Mucosa of gallbladder (tissue), 1 donor: ENCODE measurements at regions not wholly inside any gene's neighbourhood (a gene's known extent, or its start where the extent isn't known, plus 50 kb on each side); places are given as distances from the start of the nearest gene placed in this dataset.
"Not testable (repeated sequence)": the region's sequence is repeated elsewhere in the genome, so short reads cannot be mapped to it uniquely, and the experiment has no call there.

Source experiments
- DNase-seq: peaks from one replicate; pipeline ENCODE4 v3.0.0-alpha.2; 2020; ENCODE audit warnings: low spot score
- donor health status: DM: no; HTN: no; CAD: no.

DNA sequence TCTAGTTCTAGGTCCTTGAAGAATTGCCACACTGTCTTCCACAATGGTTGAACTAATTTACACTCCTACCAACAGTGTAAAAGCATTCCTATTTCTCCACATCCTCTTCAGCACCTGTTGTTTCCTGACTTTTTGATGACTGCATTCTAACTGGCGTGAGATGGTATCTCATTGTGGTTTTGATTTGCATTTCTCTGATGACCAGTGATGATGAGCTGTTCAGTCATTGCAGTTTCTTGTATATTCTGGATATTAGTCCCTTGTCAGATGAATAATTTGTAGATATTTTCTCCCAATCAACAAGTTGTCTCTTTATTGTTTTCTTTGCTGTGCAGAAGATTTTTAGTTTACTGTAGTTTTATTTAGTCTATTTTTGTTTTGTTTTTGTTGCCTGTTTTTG, 812.3 kb upstream of the ACO1 start:
- not testable (repeated sequence) for DNase-seq

DNA sequence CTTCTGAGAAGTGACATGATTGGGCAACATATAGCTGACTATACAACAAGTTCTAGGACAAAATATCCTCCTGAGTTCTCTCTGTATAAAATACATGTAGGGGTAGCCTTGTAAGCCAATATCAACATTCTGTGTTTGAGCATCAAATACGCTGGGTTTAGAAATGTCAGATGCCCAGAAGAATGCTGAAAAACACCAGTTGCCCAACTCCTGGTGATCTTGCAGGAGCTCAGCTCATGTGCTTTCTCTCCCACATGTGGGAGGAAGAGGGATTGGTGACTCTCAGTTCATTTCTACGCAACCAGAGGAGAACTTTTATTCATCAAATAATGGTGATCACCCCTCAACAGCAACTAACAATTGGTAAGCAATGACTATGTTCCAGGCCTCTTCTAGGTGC, 810.9 kb upstream of the ACO1 start:
- DNase-seq = no peak

DNA sequence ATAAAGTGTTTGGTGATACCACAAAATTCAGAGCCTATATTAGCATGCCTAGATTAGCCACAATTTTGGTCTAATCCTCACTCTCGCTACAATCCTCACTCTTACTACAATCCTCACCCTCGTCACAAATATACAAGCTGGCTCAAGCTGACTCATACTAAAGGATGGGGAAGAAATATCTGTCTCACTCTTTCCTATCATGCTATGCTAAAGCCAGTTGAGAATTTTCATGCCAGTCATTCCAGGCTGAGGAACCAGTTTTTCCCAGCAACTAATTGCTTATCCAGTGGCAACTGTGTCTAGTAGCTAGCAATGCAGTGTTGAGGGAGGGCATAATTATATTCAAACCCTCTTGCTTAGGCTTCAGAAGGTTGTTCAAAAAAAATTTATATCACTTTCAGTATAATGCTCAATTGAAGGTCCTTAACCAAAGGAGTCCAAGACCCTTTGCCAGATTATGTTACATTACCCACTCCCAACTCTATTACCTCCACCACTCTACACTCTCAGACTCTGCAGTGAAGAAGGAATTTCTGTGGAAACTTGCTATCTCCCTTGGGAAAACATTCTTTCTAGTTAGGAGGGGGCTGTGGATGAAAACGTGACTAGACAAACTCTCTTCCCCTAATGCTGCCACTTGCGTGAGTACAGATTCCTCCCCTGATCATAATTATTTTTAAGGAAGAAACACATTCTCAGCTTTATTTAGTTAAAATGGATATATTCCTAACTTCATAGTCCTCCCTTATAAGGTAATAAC, 810.3 kb upstream of the ACO1 start:
- DNase-seq = no peak

DNA sequence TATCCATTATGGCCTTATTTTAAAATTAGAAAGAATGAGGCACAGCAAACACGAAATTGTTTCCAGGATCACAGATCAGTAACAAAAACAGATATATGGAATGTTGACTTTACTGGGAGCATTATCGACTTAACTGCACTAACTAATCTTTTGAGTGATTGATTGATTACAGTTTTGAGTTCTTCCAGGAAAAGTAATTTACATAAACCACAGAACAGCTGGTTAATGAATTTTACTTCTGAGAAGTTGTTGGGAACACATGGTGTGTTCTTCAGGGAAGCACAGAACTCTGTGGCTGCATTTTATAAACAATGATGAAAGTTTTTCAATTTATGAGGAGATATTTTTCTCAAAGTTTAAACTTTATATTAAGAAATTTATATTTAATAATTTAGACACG, 802.4 kb upstream of the ACO1 start:
- no peak for DNase-seq

DNA sequence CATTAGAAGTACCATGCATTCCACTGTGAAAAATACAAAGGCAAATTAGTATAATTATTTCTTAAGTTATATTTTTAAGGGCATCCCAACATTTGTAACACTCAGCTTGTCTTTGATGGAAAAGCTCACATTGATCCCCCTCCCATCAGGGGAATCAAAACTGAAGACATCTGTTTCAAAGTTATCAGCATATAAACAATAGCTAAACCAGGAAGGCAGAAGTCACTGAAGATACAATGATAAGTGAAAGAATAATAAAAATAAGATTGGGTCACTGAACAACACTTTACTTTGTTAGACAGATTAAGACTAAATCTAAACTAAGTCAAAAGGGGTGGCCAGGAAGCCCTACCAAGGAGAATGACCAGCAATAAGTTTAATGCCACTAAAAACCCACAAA, 801.9 kb upstream of the ACO1 start:
- DNase-seq = no peak

DNA sequence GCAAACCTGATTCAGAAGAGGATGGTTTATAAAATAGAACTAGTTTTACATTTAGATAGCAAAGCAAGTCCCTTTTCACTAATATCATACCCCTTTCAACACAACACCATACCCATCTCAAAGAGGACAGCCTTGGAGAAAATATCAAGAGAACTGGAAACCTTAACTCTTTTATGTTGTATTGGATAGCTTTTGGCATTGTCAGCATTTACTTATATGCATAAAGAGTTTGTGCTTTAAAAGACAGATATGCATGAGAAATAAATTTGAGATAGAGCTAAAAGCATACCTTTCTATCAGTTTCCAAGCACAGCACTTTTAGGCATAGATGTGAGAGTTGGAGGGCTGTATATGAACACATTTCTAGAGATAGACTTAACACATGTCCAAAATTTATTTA, 799.3 kb upstream of the ACO1 start:
- no peak for DNase-seq

DNA sequence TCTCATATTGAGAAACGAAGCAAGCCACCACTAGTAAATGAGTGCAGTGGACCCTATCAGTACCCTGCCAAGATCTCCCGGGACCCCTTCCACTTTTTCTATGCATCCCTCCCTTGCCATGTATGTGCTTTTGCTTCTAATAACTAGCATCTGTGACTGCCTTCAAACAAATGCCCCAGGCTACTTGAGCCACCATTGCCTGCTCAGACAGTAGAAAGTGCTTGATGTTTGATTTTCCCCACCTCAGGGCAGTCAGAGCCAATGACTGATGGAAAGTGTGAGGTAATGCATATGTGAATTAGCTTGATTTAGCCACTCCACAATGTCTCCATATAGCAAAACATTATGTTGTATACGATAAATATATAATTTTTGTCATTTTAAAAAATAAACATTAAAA, 797.3 kb upstream of the ACO1 start:
- no peak for DNase-seq

DNA sequence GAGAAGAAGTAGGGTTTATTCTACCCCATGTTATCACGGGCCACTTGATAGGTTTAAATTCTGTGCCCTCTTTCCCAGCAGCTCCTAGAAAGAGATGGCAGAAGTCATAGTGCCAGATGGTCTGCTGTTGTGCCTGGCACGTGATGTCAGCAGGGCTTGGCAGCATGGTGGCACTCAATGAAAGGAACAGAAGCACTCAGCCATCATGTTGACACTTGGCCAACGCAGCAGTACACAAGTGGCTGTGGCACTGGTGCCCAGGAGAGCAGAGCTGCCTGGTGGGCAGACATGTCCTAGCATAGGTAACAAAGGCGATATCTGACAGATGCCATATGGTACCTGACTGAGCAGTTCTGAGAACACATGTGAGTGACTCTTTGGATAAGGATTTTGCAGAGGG, 796.4 kb upstream of the ACO1 start:
- DNase-seq = no peak

DNA sequence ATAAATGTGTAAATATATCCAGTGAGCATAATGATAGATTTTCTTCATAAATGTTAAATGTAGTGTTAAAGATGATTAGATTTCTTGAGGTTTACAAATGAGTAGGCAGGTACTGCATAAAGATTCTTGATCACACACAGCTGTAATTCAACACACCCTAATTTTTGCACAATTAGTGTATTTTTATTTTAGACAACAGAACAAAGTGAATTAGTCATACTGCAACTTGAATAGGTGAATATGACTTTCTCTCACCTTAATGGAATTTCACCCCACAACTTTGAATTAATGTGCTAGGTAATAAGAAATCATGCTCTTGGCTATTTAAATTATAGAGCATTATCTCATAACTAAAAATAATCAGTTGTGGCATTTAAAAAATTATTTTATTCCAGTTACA, 795.7 kb upstream of the ACO1 start:
- no peak for DNase-seq

DNA sequence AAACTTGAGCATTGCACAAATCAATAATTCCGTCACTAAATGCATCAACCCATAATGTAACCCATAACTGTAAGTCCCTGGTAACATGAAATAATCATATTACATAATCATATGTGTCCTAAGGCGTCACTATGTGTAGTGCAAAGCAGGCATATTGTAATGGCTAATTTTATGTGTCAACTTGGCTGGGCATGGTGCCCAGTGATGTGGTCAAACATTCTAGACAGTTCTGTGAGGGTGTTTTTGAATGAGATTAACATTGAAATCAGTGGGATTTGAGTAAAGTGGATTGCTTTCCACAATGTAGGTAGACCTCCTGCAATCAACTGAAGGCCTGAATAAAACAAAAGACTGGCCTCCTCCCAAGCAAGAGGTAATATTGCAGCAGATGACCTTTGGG, 794.4 kb upstream of the ACO1 start:
- DNase-seq = no peak

DNA sequence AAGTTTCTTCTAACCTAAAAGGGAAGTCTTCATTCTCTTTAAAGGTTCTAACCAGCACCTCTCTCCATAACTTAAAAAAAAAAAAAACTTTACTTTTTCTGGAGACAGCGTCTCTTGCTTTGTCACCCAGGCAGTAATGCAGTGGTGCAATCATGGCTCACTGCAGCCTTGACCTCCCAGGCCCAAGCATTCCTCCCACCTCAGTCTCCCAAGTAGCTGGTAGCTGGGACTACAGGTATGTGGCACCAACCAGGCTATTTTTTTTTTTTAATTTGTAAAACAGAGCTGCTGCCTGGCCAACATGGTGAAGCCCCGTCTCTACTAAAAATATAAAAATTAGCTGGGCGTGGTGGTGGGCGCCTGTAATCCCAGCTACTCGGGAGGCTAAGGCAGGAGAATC, 787.4 kb upstream of the ACO1 start:
- not testable (repeated sequence) for DNase-seq

DNA sequence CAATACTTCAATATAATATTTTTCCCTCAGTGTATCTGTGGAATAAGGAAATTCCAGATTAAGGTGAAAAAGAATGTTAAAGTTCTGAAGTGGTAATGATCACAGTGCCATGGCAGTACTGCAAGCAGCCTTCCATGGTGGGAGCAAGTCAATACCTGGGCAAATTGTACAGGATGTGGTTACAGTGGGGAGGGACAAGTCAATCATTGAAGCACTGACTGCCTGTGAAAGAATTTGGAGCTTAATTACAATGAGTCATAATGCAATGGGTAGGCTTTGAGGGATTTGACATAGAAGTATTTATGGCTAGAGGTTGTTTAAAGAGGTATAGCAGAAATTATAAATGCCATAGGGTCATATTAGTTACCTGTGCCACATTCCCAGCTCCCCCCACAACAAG, 786.5 kb upstream of the ACO1 start:
- DNase-seq = no peak

DNA sequence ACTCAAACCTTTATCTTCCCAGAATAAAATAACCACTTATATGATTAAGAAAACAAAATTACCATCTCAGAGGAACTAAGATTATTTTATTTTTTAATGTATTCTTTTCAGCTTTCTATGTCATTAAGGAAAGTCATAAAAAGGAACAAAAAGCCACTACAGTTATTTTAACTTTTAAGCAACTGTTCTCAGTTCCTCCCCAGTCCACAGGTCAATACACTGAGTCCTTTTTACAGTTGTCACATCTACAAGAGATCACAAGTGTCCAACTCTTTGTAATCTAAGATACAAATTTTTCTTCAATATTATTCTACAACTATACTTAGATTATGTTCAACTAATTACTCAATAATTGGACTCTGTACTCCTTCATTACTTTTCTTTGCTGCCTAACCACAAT, 782.8 kb upstream of the ACO1 start:
- no peak for DNase-seq

DNA sequence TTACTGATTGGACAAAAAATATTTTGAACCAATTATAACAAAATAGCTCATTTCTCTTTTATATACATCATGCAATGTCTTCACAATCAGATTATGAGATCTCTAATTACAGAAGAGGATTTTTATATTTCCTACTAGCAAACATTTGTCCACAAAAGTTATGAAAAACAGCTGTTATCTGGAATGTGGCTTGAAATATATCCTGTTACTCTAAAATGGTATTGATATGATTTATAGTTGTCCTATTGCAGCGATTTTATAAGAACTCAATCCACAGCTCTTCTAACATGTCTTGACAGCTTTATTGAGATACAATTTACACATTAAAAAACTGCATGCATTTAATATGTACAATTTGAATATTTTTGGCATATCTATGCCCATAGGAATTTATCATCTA, 779.9 kb upstream of the ACO1 start:
- DNase-seq = no peak

DNA sequence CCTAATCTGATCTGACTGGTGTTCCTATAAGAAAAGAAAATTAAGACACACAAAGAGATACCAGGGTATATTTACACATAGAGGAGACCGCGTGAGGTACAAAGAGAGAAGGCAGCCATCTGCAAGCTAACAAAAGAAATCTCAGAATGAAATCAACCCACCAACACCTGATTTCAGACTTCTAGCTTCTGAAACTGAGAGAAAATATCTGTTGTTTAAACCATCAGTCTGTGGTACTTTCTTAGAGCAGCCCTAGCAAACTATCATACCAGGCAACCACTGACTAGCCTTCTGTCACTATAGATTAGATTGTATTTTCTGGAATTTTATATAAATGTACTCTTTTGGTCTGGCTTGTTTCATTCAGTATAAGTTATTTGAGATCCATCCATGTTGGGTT, 779.3 kb upstream of the ACO1 start:
- no peak for DNase-seq

DNA sequence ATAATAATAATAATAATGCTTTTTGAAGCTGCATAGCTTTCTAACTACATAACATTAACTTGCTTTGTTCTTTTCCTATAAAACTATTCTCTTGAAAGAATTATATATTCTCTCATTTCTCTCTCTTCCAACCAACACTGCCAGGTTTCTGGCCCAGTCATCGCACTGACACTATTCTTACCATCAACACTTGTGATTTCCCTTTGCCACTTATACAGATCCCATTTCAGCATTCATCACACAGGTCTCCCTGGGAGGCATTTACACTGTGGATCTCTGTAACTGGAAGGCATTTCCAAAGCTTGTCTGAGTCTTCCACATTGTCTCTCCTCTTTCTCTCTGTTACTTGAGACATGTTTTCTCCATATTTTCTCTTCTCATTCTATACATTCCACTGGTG, 777.8 kb upstream of the ACO1 start:
- no peak for DNase-seq

DNA sequence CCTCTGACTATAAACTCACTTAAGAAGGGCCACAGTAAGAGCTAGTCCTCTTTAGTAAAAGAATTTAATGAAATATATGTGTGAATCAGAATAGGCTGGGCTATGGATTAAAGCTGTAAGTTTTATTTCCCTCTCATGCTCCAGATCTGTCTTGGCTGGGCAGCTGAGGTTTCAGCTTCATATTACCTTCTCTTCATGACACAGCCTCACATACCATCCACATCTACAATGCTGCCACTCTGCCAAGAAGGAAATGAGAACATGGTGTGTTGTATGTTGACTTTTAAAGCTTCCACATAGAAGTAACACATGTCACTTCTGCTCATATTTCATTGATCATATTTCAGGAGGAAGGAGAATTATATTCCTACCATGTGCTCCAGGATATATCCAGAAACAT, 776.0 kb upstream of the ACO1 start:
- DNase-seq = no peak

DNA sequence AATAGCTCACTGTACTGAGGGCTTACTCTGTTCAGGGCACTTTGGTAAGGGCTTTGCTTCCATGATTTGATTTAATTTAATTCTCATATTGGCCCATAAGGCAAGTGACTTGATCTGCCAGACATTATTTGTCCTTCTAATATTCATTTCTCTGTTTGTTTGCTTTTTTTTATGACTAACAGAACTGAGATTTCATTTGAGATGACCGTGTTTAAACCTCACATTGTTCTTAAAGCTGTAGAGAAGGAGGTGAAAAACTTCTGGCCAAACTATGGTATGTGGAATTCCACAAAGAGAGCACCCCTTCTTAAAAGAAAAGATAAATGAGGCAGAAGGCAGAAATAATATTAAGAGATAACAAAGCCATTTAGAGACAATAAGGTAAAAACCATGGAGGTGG, 775.6 kb upstream of the ACO1 start:
- DNase-seq = no peak

DNA sequence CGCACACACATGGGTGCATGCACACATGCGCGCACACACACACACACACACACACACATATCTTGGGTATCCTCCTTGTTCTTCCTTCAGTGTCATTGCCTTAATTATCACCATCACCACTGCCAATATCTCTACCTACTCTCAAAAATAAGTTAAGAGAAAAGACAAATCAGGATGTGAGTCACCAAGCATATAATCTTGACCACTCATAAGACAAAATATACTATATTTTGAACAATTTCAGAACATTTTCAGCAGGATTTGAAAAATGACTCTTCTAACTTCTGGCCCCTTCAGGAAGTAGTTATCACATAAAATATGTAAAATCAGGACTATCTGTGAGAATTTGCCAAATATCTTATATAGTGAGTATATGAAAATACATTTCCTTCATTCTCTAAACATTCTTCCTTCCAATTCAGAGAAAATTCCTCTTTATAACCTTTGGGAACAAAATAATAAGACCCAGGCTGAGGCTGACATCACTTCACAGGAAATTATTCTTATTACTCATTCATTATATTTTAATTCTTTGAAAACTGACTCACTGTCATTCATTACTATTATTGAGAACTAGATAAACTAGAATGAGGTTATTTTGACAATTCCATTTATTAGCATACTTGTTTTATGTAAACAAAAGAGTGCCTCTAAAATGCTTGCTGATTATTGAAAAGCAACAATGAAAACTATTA, 772.0 kb upstream of the ACO1 start:
- DNase-seq = no peak

DNA sequence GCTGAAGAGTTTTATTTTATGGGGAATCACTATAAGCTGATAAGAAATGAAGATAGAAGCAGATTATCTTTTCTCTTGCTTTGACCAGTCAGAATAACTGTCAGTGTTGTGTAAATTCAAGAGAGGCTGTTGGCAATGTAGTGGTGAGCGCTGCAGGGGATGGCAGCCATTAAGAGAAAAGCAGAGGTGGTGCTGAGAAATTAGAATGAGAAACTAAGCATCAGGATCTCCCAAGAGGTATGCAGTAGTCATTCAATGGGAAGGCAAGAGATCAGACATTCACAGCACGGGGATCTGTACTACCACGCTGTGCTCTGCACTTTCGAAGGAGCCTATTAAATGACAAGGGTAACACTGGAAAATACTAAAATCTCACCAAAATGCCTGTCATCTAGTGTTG, 768.5 kb upstream of the ACO1 start:
- DNase-seq = no peak

DNA sequence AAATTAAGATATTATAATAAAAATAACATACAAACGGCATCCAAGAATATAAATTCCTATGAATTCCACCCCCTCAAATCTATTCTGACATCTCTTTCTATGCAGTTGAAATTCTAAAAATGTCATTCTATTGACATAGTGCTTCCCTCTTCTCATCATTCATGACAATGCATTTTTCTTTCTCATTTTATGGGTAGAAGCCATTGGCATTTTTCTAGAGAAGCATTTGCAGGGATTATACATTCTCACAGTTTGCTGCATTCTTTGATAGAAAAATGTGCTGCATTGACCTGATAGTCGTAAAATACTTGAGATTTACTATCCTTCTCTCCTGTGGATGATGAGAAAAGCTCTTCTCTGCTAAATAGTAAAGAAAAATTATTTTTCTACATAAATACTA, 760.9 kb upstream of the ACO1 start:
- DNase-seq = no peak

DNA sequence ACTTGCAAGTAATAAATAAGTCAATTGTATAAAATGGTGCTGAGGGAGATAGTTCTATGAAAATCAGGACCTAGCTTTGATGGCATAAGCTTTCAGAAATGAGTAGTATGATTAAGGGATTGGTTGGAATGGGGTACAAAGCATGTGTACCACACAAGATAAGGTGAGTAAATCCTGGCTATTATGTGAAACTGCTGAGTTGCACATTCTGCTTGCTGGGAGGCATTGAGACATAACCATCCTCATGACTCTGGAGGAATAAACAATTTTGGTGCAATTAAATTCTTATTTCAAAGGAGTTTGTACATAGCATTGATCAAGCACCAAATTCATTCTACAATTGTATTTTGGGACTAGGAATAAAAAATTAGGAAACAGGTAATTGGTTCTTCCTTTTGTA, 755.2 kb upstream of the ACO1 start:
- DNase-seq = no peak

DNA sequence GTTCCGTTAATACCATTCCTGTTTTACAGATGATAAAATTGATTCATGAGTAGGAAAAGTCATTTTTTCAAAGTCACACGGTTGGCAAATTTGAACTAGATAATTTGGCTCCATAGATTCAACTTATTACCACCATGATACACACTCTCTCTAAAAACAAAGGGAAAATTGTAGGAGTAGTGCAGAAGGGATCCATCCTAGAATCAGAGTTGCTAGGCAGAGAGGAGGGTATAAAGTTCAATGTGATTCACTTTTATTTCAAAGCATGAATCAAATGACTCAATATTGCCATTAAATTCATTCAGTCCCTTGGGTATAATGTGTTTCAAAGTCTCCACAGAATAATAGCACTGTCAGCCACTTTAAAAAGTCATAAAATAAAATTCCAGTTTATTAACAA, 747.2 kb upstream of the ACO1 start:
- no peak for DNase-seq

DNA sequence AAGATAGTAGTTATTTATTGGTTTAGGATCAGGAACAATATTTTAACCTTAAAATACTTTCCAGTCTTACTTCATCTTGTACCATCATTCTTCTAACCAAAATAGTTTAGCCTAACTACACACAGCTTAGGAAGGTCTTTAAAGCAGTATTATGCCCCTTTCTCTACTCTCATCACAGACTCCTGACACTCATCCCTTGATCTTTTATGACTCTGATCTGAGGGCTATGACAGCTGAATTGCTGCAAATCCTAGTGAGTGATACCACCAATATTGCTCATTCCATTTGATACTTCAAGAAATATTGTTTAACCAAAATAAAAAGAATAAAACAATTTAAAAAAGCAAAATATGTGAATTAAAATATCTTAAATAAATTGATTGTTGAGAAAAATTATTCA, 746.6 kb upstream of the ACO1 start:
- no peak for DNase-seq
